GM21381 (cell line): ENCODE measurements at regions not wholly inside any gene's neighbourhood (a gene's known extent, or its start where the extent isn't known, plus 50 kb on each side); places are given as distances from the start of the nearest gene placed in this dataset.

Experiments used
- ATAC-seq: cut with Tn5 transposase; IDR thresholded peaks from one replicate; pipeline ENCODE4 v1.9.1; 2021; ENCODE audit warnings: mild to moderate bottlenecking, moderate library complexity; ENCODE audit not compliant: unreplicated experiment

DNA sequence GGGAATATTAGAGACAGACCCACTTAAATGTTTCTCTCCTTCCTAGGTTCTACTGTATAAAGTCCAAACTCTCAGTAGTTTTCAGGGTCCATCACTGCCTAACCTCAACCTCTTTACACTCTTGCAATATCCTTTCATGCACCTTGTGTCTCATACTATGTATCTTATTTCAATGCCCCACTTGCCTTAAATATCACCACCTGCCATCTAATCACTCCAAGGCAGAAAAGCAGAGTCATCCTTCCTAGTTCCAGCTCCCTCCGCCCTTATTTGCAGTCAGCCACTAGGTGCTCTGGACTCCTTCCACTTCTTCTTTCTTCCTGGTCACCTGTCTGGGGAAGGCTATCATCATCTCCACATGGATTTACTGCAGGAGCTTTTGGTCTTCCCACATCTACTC is 322.0 kb downstream of the MFSD1 start:
- ATAC-seq: no peak

- ATAC-seq: no peak
Observed at GRCh38 chr3:159126261-159127020, 324.6 kb downstream of the MFSD1 start.

DNA sequence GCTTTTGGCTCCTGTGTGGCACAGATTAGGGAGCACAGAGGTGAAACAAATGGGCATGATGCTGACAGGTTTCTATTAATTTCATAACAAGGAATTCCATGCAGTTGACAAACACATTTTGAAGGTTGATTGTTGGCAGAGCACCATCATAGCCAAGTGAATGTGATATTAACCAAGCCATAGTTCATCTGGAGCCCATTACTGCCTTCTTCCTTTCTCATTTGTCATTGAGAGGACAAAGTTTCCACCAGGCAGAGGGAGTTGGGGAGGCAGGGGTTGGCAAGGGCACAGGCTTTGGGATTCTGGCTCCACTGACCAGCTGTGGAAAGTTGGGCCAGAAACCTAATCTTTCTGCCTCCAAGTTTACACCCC is 325.2 kb downstream of the MFSD1 start:
- no peak for ATAC-seq

DNA sequence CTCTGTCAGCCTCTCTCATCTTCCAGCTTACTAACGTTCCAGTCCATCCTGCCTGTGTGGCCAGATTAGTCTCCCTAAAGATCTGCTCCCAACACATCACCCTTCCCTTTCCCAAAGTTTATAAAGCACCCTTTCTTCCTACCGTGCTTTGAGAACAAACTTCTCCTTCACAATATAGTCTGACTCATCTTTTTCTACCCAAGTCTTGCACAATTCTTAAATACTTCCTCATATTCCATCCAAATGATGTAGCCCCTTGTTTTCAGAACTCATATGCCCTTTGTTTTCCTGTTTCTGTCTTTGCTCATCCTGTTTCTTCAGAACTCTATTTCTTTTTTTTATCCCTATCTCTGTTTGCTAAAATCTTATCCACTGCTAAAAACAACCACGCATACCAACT is 326.8 kb downstream of the MFSD1 start:
- ATAC-seq: no peak

DNA sequence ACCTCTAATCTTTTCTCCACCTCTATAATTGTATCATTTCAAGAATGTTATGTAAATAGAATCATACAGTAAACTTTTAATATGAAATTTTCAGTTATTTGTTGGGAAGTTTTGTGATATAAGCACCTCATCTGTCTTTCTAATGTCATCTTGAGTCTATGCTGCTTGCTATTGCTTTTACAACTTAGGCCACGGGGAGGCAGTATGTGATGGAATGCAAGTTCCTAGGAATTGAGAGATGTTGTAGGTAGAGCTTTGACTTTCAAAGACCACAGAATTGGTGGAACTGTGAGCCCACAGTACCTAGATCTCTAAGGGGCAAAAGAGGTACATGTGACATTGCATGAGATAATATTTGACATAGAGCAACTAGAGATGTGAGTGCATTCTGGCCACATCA is 328.3 kb downstream of the MFSD1 start:
- ATAC-seq: no peak

DNA sequence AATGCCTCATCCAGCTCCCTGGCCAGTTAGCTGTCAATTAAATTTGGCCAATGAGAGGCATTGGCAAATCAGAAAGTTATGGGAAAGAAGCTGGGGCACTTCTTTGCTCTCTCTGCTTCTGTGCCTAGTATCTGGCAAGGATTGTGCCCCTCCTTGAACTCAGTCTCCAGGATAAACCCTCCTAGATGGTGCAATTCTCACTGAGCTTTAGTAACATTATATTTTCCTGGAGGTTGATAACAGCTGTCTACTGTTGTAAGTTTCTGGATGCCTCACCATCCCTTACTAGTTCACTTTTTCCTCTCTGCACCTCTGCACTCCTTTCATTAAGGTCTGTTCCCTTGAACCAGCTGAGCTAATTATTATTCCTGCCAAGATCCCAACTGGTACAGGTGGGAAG is 329.5 kb downstream of the MFSD1 start:
- ATAC-seq: no peak

DNA sequence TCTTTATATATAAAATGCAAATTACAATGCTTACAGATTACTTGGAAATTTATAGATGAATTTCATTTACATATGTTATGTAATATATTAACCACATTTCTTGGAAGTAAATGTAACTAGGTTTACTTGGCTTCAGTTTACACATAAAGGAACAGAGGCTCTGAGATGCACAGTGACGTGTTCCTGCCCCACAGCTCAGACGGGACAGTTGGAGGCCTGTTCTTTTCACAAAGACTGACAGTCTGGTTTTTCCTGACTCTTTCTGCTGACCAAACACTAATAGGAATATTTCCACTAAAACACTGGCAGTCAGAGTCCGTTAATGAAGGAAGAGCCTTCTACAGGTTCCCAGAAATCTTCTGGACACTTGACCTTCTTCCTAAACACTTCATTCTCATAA is 336.1 kb downstream of the MFSD1 start:
- ATAC-seq: no peak

- ATAC-seq: no peak
Observed at GRCh38 chr3:159139326-159139725, 337.5 kb downstream of the MFSD1 start.

DNA sequence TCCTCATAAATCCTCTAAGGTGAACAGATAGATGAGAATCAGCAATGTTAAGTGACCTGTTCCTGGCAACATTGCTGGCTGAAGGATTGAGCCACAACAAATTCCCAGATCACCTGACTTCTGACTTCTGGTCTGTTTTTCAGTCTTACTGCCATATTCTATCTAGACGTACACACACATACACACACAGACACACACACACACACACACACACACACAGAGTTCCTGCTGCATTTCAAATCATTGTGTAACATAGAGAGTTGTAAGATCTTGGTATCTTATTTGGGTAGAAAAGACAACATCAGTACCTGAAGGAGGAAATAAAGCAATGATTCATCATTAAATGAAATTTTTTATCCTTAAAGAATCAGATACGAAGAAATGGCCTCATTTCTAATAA is 342.6 kb downstream of the MFSD1 start:
- ATAC-seq: no peak

GRCh38 chr3:159144891-159145290 is 343.0 kb downstream of the MFSD1 start:
- no peak for ATAC-seq

GRCh38 chr3:159146392-159146791 is 344.5 kb downstream of the MFSD1 start:
- no peak for ATAC-seq

- ATAC-seq: no peak
Observed at GRCh38 chr3:159146856-159147435, 345.1 kb downstream of the MFSD1 start.

GRCh38 chr3:159147813-159148212 is 346.0 kb downstream of the MFSD1 start:
- no peak for ATAC-seq

GRCh38 chr3:159148466-159148865 is 346.6 kb downstream of the MFSD1 start:
- ATAC-seq: no peak

DNA sequence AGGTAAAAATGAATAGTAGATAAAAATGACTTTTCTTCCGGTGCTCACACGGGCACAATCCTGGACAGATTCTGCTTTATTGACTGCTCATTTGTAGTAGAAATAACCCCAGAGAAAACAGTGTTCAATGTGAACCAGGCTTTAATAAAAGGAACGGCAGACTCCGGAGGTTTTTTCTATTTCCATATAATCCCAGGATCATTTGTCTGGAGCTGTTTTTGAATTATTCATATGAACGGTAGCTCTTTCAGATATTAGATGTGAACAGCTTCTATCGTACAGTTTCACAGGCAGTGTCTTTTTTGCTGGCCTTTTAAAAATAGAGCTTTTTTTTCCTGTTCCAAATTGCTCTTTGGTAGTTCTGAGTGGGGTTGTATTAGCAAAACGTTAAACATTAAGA is 347.3 kb downstream of the MFSD1 start:
- ATAC-seq: no peak

DNA sequence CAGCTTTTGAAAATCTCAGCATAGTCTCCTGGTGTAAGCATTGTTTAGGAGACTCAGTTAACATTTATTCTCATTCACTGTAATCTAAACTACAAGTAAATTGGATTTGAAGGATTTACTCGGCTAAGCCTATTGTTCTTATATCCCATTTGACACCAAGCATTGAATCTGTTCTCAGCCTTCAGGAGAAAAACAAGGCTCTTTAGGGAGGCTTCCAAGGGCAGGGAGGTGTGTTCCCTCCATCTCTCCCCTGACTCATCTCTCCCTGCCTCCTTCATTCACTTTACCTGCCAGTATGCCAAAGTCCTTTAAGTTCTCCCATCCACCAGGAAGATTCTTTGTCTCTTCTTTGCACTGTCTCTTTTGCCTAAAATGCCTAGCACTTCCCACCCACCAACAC is 347.8 kb downstream of the MFSD1 start:
- ATAC-seq: no peak

- no peak for ATAC-seq
Observed at GRCh38 chr3:159150180-159150579, 348.3 kb downstream of the MFSD1 start.

GRCh38 chr3:159151130-159151529 is 349.3 kb downstream of the MFSD1 start:
- ATAC-seq: no peak

GRCh38 chr3:159157275-159157674 is 355.4 kb downstream of the MFSD1 start:
- ATAC-seq: no peak

GRCh38 chr3:159158213-159158612 is 356.4 kb downstream of the MFSD1 start:
- ATAC-seq: no peak

GRCh38 chr3:159158801-159159200 is 356.9 kb downstream of the MFSD1 start:
- ATAC-seq: no peak

DNA sequence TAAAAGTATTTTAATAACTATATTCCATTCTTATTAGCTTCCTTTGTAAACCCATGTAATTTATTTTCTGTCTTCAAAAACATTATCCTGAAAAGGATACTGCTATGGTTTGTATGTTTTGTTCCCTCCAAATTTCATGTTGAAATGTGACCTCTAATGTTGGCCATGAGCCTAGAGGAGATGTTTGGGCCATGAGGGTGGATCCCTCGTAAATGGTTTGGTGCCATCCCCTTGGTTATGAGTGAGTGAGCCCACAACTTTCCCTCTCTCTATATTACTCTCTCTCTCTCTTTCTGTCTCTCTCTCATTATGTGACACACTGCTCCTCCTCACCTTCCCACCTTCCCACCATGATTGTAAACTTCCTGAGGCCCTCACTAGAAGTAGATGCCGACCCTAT is 357.7 kb downstream of the MFSD1 start:
- no peak for ATAC-seq

- ATAC-seq: no peak
Observed at GRCh38 chr3:159163656-159164055, 361.8 kb downstream of the MFSD1 start.
